ENCODE measurements at regions not wholly inside any gene's neighbourhood (a gene's known extent, or its start where the extent isn't known, plus 50 kb on each side); places are given as distances from the start of the nearest gene placed in this dataset.

GRCh38 chr12:98325003-98325402, 190.4 kb upstream of the TMPO start:
- Histone ChIP-seq H3K4me3 (no peak overlapping the region), H3K4me1 (no peaks in the 10 kb centered on the region), H3K27ac (replicated peaks) (no peak overlapping the region), H3K36me3 (no peaks in the 10 kb centered on the region), H3K9me3 (replicated peaks) (no peaks in the 10 kb centered on the region), H3K27me3 (ENCODE audit: low read depth) (no peaks in the 10 kb centered on the region)
- DNase-seq: no peak
- no peak for TF ChIP-seq CTCF (IDR thresholded peaks at IDR 0.05; ENCODE audit: borderline replicate concordance)
- intact Hi-C loops (cut with micrococcal nuclease): no loop called here

GRCh38 chr12:98328467-98328866, 186.9 kb upstream of the TMPO start:
- no peaks in the 10 kb centered on the region for H3K4me1 ChIP-seq
- intact Hi-C loops (cut with micrococcal nuclease): no loop called here
- no peaks in the 10 kb centered on the region for H3K9me3 ChIP-seq (replicated peaks)
- no peak overlapping the region for H3K4me3 ChIP-seq
- DNase-seq: no peak
- TF ChIP-seq CTCF (IDR thresholded peaks at IDR 0.05; ENCODE audit: borderline replicate concordance): no peak
- H3K36me3 ChIP-seq: no peaks in the 10 kb centered on the region
- H3K27ac ChIP-seq (replicated peaks): no peak overlapping the region
- no peaks in the 10 kb centered on the region for H3K27me3 ChIP-seq (ENCODE audit: low read depth)

- H3K27me3 ChIP-seq (ENCODE audit: low read depth): no peaks in the 10 kb centered on the region
- H3K9me3 ChIP-seq (replicated peaks): no peaks in the 10 kb centered on the region
- H3K4me1 ChIP-seq: no peaks in the 10 kb centered on the region
- intact Hi-C loops (cut with micrococcal nuclease): no loop called here
- no peak for TF ChIP-seq CTCF (IDR thresholded peaks at IDR 0.05; ENCODE audit: borderline replicate concordance)
- no peak overlapping the region for H3K4me3 ChIP-seq
- no peak for DNase-seq
- H3K27ac ChIP-seq (replicated peaks): no peak overlapping the region
- no peaks in the 10 kb centered on the region for H3K36me3 ChIP-seq
Observed at GRCh38 chr12:98329589-98329988, 185.8 kb upstream of the TMPO start.

DNA sequence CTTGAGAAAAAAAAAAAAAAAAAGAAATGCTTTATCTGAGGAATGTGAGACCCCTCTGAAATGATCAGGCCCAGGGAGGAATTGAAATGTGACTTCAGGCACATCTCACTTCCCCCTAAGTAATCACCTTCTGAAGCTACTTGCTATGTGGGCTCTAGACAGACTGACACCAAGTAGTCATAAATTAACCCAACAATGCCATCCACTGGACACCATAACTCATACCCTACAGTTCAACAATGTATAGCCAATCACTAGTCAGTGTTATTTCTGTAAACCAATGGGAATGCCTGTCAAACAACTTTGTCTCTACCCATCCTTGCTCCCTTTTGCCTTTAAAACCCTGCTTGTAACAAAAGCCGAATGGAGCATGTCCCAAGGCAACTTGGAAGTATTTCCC, 182.7 kb upstream of the TMPO start:
- H3K4me3 ChIP-seq: no peak overlapping the region
- no peak for TF ChIP-seq CTCF (IDR thresholded peaks at IDR 0.05; ENCODE audit: borderline replicate concordance)
- no peaks in the 10 kb centered on the region for H3K9me3 ChIP-seq (replicated peaks)
- H3K4me1 ChIP-seq: no peaks in the 10 kb centered on the region
- intact Hi-C loops (cut with micrococcal nuclease): no loop called here
- no peak overlapping the region for H3K27ac ChIP-seq (replicated peaks)
- no peak for DNase-seq
- H3K36me3 ChIP-seq: no peaks in the 10 kb centered on the region
- no peaks in the 10 kb centered on the region for H3K27me3 ChIP-seq (ENCODE audit: low read depth)

DNA sequence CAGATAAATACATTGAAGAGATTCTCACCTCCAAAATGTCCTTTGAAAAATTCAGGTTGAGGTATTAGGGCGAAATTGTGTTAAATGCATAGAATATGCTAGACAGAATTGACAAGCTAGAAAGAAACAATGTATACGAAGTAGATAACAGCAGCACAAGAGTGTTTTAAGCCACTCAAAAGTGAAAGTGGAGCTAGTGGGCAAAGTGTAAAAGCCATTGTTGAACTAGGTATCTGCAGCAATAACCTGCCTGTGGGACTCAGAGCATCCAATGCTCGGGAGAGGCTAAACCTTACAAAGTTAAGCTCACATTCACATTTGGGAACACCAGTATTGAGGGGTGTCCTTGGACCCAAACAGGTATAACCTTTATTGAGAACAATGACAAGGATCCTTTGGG, 180.6 kb upstream of the TMPO start:
- no peak for TF ChIP-seq CTCF (IDR thresholded peaks at IDR 0.05; ENCODE audit: borderline replicate concordance)
- DNase-seq: no peak
- no peaks in the 10 kb centered on the region for H3K27me3 ChIP-seq (ENCODE audit: low read depth)
- H3K36me3 ChIP-seq: no peaks in the 10 kb centered on the region
- intact Hi-C loops (cut with micrococcal nuclease): no loop called here
- H3K27ac ChIP-seq (replicated peaks): no peak overlapping the region
- no peaks in the 10 kb centered on the region for H3K4me1 ChIP-seq
- no peak overlapping the region for H3K4me3 ChIP-seq
- no peaks in the 10 kb centered on the region for H3K9me3 ChIP-seq (replicated peaks)

GRCh38 chr12:98341026-98341425, 174.4 kb upstream of the TMPO start:
- DNase-seq: no peak
- no peaks in the 10 kb centered on the region for H3K36me3 ChIP-seq
- no peaks in the 10 kb centered on the region for H3K27me3 ChIP-seq (ENCODE audit: low read depth)
- no peak for TF ChIP-seq CTCF (IDR thresholded peaks at IDR 0.05; ENCODE audit: borderline replicate concordance)
- intact Hi-C loops (cut with micrococcal nuclease): no loop called here
- H3K4me3 ChIP-seq: no peak overlapping the region
- H3K9me3 ChIP-seq (replicated peaks): no peaks in the 10 kb centered on the region
- H3K27ac ChIP-seq (replicated peaks): no peak overlapping the region
- H3K4me1 ChIP-seq: no peaks in the 10 kb centered on the region

All from left ventricle myocardium inferior (tissue), 1 donor.